GM21576 (cell line): ENCODE measurements at regions not wholly inside any gene's neighbourhood (a gene's known extent, or its start where the extent isn't known, plus 50 kb on each side); places are given as distances from the start of the nearest gene placed in this dataset.
A peak's percentile ranks its signal among the peaks of the same experiment; 100 is the strongest.
"Not testable (repeated sequence)": the region's sequence is repeated elsewhere in the genome, so short reads cannot be mapped to it uniquely, and the experiment has no call there.

Source experiments
- ATAC-seq: cut with Tn5 transposase; IDR thresholded peaks from one replicate; pipeline ENCODE4 v1.9.1; 2021; ENCODE audit warnings: mild to moderate bottlenecking, moderate library complexity; ENCODE audit not compliant: unreplicated experiment

GRCh38 chr10:23742807-23743206, 303.9 kb downstream of the OTUD1 start:
- peak; percentile 13 for ATAC-seq

DNA sequence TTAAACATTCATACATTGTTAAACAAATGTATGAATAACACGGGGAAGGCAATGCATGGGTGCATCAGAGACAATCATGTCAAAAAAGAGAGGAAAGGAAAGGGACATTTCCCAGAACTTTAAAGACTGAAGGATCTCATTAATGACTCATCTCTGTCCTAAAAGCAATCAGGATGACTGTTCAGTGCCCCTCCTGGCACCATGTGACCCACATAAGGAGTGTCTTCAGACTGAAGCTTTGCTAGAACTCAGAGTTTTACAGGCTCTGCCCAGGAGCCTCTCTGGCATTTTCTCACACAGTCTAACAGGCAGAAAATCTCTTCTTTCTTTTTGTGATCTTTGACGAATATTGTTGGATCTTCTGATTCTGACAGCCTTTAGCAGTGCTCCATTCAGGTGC, 315.3 kb downstream of the OTUD1 start:
- ATAC-seq: no peak

GRCh38 chr10:23754941-23755340, 316.1 kb downstream of the OTUD1 start:
- no peak for ATAC-seq

- no peak for ATAC-seq
Observed at GRCh38 chr10:23755556-23755955, 316.7 kb downstream of the OTUD1 start.

DNA sequence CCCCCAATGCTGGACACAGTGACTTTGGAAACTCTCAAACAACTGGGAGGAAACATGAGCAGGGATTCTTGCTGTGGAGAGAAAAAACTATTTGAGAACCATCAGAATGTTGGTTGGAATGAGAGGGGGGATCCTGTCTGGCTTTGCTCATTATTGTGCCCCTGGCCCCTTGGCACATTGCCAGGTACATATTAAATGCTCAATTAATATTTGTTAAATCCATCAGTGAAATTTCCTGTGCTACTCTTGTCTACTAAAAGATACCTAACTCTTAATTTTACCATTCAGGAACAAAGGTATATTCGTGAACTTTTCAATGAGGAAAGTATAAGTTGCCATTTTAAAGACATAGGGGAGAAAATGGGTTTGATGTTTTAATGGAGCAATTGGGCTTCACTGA, 329.4 kb downstream of the OTUD1 start:
- no peak for ATAC-seq

- ATAC-seq: no peak
Observed at GRCh38 chr10:23777153-23777552, 338.3 kb downstream of the OTUD1 start.

DNA sequence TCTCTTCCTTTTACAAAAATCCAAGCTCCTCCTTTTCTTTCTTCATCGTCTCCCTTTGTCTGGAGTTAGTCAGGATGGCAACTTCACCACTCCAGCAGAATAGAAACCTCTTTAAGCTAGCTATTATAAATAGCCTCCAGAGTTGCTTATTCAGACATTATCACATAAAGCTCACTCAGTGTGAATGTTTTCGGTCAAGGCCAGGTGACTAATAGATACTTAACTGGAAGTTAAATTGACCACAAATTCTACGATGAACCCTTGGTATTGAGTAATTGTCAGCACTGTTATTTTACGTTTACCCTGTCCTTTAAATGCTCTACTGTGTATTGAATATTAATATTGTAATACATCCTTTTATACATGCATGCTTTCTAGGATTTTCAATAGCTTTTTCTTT, 340.4 kb downstream of the OTUD1 start:
- no peak for ATAC-seq

- no peak for ATAC-seq
Observed at GRCh38 chr10:23780331-23780730, 341.5 kb downstream of the OTUD1 start.

DNA sequence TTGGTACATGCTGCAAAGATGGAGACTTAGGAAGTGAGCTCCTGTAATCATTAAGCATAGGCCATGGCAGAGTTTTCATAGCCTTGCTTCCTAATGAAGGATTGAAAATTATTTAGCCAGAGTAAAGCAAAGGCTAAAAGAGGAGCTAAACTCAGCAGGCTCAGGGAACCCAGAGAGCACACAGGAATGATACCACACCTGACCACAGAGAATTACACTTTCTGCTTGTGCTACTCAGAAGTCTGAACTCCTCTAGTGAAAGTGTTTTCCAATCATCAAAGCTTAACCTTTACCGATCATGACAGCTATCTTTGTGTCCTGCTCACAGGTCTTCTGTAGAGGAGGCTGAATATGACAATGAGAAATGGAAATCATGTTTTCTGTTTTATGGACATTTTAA, 347.7 kb downstream of the OTUD1 start:
- no peak for ATAC-seq

DNA sequence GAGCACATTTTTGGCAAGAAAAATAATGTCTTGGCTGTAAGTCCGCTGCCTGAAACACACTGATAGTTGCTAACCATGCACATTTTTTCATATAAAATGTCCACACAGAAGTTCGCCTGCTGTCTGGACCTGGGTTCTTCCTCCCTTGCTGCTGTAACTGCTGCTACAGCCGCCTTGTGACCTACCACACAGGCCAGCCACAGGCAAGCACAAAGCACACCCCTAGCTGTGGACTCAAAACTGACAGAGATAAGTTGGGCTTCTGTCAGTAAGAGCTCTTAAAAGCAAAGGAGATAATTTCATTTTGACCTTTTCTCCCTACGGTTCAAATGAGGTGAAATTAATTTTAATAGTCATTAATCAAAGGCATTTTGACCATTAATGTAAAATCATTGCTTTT, 354.7 kb downstream of the OTUD1 start:
- ATAC-seq: no peak

DNA sequence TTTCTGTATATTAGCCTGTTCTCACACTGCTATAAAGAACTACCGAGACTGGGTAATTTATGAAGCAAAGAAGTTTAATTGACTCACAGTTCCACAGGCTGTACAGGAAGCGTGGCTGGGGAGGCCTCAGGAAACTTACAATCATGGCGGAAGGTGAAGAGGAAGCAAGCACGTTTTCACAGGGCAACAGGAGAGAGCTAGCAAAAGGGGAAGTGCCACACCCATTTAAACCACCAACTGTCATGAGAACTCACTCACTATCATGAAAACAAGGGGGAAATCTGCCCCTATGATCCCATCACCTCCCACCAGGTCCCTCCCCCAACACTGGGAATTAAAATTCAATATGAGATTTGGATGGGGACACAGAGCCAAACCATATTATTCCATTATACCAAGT, 358.6 kb downstream of the OTUD1 start:
- ATAC-seq: not testable (repeated sequence)

DNA sequence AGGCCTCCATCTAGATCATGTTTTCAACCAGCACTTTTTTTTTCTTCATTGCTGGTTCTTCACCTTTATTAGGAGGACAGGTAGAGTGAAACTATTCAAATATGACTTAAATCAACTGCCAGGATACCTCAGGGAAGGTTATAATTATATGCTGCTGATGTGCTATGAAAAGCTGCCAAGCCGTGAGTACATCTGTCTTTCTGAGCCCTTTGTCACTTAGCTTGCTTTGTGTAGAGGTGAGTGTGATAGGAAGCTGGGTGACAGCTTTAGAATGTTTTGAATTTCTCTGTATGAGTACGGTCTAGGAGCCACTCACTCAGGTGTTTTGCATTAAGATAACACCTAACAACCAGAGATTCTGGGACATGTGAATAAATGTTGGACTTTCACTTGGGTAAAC, 365.2 kb downstream of the OTUD1 start:
- ATAC-seq: no peak

- ATAC-seq: no peak
Observed at GRCh38 chr10:23813687-23814086, 374.8 kb downstream of the OTUD1 start.

DNA sequence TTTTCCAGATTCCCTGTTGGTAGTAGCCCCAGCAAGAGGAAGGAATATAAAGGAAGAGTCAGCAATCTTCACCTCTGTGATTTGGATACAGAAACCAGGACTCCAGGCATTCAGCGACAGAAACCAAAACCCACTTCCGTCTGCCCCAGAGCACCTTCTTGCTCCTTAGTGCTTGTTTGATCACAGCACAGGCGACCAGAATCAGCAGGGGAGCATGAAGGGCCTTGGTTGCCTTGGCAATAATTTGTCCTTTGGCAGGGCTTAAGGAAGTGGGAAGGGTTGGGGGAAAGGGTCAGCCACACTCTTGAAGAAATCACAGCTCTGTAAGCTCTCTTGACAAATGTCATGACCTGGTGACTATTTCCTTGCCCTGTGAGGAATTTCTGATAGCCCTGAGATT, 379.6 kb downstream of the OTUD1 start:
- ATAC-seq: no peak

DNA sequence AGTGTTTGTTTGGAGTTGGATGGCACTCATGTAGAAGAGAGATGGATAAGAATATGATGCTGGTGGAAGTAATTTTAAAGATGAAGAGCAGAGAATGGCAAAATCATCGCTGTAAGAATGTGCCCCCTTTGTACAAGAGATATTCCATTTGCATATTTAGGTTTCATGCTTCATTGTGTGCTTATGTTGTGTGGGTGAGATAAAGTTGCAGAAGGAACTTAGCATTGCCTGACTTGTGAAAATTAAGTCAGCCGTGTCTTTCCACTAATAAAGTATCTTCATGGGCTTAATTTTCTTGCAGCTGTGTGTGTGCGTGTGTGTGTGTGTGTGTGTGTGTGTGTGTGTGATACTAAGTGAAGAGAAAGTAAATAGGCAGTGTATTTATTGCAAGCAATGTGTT, 381.9 kb downstream of the OTUD1 start:
- ATAC-seq: no peak

DNA sequence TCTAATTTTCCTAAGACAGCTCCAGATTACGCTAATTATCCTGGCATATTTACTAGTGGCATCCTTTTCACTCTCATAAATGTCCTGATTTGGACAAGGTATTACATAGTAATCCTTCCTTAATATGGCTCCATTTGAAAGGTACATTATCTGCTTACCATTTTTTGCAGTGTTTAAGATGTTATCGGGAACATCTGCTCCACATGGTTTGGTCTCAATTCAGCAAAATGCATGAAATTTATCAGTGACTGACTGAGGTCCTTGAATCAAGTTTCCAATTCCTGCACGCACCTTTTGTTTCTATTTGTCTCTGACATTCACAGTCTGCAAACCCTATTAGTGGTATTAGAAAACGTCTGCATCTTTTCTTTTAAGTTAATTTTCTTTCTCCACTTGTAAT, 384.1 kb upstream of the KIAA1217 start:
- ATAC-seq: no peak

DNA sequence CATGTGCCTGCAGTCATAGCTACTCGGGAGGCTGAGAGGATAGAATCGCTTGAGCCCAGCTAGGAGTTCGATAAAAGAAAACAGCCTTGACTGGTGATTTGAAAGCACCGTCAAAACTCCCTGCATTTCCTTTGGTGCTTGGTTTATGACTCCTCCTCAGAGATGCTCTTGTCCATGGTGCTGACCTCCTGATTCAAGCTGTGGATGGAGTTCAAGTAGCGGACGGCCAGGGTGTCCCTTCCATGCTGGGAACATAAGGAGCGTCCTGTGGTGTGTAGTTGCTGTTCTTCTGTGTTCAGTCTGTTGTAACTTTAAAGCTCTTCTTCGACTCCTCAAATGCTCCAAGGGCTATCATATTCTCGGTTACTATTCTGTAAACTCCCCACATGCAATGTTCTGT, 382.5 kb upstream of the KIAA1217 start:
- ATAC-seq: no peak

DNA sequence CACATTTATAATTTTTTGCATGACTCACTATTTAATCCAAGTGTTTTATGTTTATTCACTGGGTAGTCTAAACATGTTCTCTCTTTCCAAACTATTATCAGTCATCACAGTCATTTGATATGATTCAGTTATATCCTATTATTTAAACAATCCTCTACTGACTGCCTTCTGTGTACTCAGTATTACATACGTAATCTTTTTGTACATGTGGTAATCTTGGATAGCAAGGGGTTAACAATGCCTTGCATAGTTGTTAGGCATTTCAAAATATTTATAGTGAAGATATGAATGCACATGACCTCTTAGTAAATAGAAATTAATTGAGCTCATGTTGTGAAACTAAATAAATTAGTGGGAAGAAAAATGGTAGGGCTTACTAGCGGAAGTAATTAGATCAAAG, 379.4 kb upstream of the KIAA1217 start:
- no peak for ATAC-seq

DNA sequence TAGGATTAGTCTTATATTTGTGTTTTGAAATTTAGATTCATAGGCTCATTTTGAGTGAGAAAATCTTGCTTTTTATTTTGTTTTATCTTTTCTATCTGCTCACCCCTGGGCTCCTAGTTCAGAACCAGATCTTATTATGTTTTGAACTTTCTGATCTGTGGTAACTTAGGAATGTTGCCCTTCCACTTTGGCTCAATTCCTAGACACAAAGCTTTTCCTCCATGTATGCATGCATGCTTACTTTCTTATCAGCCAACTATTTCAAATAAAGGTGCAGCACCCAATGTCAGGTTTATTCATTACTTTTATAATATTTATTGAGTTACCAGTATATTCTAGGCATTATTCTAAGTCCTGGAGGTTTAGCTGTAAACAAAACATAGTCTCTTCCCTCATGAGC, 374.8 kb upstream of the KIAA1217 start:
- ATAC-seq: no peak

- no peak for ATAC-seq
Observed at GRCh38 chr10:23850631-23851030, 358.3 kb upstream of the KIAA1217 start.

- no peak for ATAC-seq
Observed at GRCh38 chr10:23859598-23859997, 349.3 kb upstream of the KIAA1217 start.

- no peak for ATAC-seq
Observed at GRCh38 chr10:23864631-23865147, 344.2 kb upstream of the KIAA1217 start.

DNA sequence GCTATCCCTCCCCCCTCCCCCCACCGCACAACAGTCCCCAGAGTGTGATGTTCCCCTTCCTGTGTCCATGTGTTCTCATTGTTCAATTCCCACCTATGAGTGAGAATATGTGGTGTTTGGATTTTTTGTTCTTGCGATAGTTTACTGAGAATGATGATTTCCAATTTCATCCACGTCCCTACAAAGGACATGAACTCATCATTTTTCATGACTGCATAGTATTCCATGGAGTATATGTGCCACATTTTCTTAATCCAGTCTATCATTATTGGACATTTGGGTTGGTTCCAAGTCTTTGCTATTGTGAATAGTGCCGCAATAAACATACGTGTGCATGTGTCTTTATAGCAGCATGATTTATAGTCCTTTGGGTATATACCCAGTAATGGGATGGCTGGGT, 342.0 kb upstream of the KIAA1217 start:
- ATAC-seq: not testable (repeated sequence)

DNA sequence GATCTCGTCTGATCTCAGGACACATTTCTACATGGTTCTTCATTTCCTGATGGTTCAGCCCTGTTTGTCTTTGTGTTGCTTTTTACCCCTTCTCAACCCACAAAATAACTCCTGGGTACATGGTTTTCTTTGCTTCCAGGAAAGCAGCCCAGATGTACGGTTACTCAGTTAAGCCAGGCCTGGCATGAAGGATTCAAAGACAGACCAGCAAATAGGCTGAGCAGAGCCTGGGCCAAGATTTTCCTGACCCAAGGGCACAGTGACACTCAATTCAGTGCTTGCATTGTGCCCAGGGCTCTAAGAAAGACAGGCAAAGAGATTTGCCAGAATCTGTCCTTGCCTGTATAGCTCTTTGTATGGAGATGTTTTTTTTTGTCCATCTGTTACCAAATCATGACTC, 340.8 kb upstream of the KIAA1217 start:
- ATAC-seq: no peak
